GM23338 (cell line): ENCODE measurements at regions not wholly inside any gene's neighbourhood (a gene's known extent, or its start where the extent isn't known, plus 50 kb on each side); places are given as distances from the start of the nearest gene placed in this dataset.

Experiments
- ATAC-seq: fragments of 200-7000 bp; cut with Tn5 transposase; 3 replicates; pipeline ENCODE4 v1.9.1; 2020
- DNase-seq: peaks from one replicate; pipeline ENCODE4 v3.0.0-alpha.2; 2015; ENCODE audit warnings: low spot score
- H2AFZ ChIP-seq: fragments of 200-600 bp; sonication (generic); 2 replicates; pipeline ENCODE4 v1.8.0; 2016; ENCODE audit warnings: antibody characterized with exemption, mild to moderate bottlenecking, moderate library complexity
- H3F3A ChIP-seq: fragments of 200-600 bp; sonication (generic); replicated peaks from 2 replicates; pipeline ENCODE4 v1.8.0; 2017; ENCODE audit warnings: antibody characterized with exemption, mixed run types, low read depth
- H3K27ac ChIP-seq: fragments of 200-600 bp; sonication (generic); 2 replicates; pipeline ENCODE4 v1.6.1; 2016; ENCODE audit warnings: low read depth
- H3K27me3 ChIP-seq: fragments of 200-600 bp; sonication (generic); 2 replicates; pipeline ENCODE4 v1.8.0; 2016; ENCODE audit warnings: mild to moderate bottlenecking, mixed run types, moderate library complexity; ENCODE audit not compliant: insufficient read depth
- H3K36me3 ChIP-seq: fragments of 200-600 bp; sonication (generic); 2 replicates; pipeline ENCODE4 v1.8.0; 2016; ENCODE audit warnings: mild to moderate bottlenecking; ENCODE audit not compliant: insufficient read depth
- H3K4me1 ChIP-seq: fragments of 200-600 bp; sonication (generic); 2 replicates; pipeline ENCODE4 v1.8.0; 2016; ENCODE audit warnings: mild to moderate bottlenecking, moderate library complexity; ENCODE audit not compliant: insufficient read depth
- H3K4me2 ChIP-seq: fragments of 200-600 bp; sonication (generic); 2 replicates; pipeline ENCODE4 v1.7.1; 2017; ENCODE audit warnings: mixed run types
- H3K4me3 ChIP-seq: fragments of 200-600 bp; sonication (generic); 2 replicates; pipeline ENCODE4 v1.6.1; 2016; ENCODE audit warnings: mixed run types
- H3K79me2 ChIP-seq: fragments of 200-600 bp; sonication (generic); replicated peaks from 2 replicates; pipeline ENCODE4 v1.8.0; 2017; ENCODE audit warnings: mild to moderate bottlenecking; ENCODE audit not compliant: insufficient read depth
- H3K9me2 ChIP-seq: fragments of 200-600 bp; sonication (generic); 2 replicates; pipeline ENCODE4 v1.8.0; 2017; ENCODE audit not compliant: insufficient read depth
- H4K20me1 ChIP-seq: fragments of 200-600 bp; sonication (generic); replicated peaks from 2 replicates; pipeline ENCODE4 v1.8.0; 2017; ENCODE audit warnings: mild to moderate bottlenecking; ENCODE audit not compliant: insufficient read depth
- H3K27ac Mint-ChIP-seq: 2 replicates; pipeline ENCODE4 v1.8.0; 2020; ENCODE audit warnings: inconsistent platforms, mild to moderate bottlenecking, moderate library complexity, mixed read lengths
- H3K27me3 Mint-ChIP-seq: 3 replicates; pipeline ENCODE4 v1.8.0; 2022; ENCODE audit warnings: low read depth, mild to moderate bottlenecking, moderate library complexity, mixed read lengths, inconsistent platforms; ENCODE audit not compliant: insufficient read depth, poor library complexity
- H3K36me3 Mint-ChIP-seq: 3 replicates; pipeline ENCODE4 v1.8.0; 2021; ENCODE audit warnings: low read depth, mild to moderate bottlenecking, inconsistent platforms, moderate library complexity, mixed read lengths
- H3K4me1 Mint-ChIP-seq: 3 replicates; pipeline ENCODE4 v1.8.0; 2020; ENCODE audit warnings: mild to moderate bottlenecking, inconsistent platforms, mixed read lengths
- H3K4me3 Mint-ChIP-seq: 3 replicates; pipeline ENCODE4 v1.8.0; 2021; ENCODE audit warnings: moderate library complexity, mild to moderate bottlenecking, inconsistent platforms, mixed read lengths
- H3K9me3 Mint-ChIP-seq: 3 replicates; pipeline ENCODE4 v1.8.0; 2020; ENCODE audit warnings: moderate library complexity, mild to moderate bottlenecking, inconsistent platforms, mixed read lengths
- CREB1 ChIP-seq: fragments of 250-450 bp; sonication (Bioruptor Pico); IDR thresholded peaks from 2 replicates; pipeline ENCODE4 v1.5.0; 2020; ENCODE audit warnings: low read depth, mild to moderate bottlenecking, moderate library complexity
- EZH2 ChIP-seq: fragments of 200-600 bp; sonication (generic); IDR thresholded peaks from one replicate; pipeline ENCODE4 v1.8.0; 2017; ENCODE audit warnings: antibody characterized with exemption, mild to moderate bottlenecking, low read depth; ENCODE audit not compliant: unreplicated experiment
- NANOG ChIP-seq: IDR thresholded peaks from 2 replicates; pipeline ENCODE4 v1.6.1; 2016; ENCODE audit warnings: antibody characterized with exemption, borderline replicate concordance
- ZNF462 ChIP-seq: fragments of 250-450 bp; sonication (Bioruptor Pico); IDR thresholded peaks from 2 replicates; pipeline ENCODE4 v1.5.0; 2020; ENCODE audit warnings: mild to moderate bottlenecking, moderate library complexity

DNA sequence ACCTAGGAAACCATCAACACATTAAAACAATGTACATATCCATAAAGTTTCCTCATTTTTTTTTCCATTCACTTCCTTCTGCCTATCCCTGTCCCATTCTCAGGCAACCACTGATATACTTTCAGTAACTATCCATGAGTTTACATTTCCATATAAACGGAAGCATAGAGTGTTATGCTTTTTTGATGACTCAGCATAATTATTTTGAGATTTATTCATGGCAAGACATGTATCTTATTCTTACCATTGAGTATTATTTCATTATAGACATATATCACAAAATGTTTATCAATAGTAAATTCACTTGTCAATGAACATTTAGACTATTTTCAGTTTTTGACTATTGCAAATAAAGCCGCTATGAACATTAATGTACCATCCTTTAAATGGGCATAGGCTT lies 1786.8 kb upstream of the ACO1 start (continued):
- TF ChIP-seq ZNF462: no peak

GRCh38 chr9:30605936-30606335 lies 1778.5 kb upstream of the ACO1 start:
- DNase-seq (no peak), ATAC-seq (no peak)
- Histone ChIP-seq H3K4me1 (no peaks in the 10 kb centered on the region; the same call in 1 of the 2 replicates), H3K79me2 (no peaks in the 10 kb centered on the region), H4K20me1 (no peaks in the 10 kb centered on the region), H3F3A (no peaks in the 10 kb centered on the region), H3K4me2 (no peak overlapping the region), H3K27me3 (no peaks in the 10 kb centered on the region), H3K9me2 (peaks cover 4% of the 10 kb centered on the region), H3K4me3 (no peak overlapping the region), H3K36me3 (no peaks in the 10 kb centered on the region), H3K27ac (no peak overlapping the region), H2AFZ (no peak overlapping the region)
- Mint-ChIP-seq H3K36me3 (0 out of 3 replicates have a peak, but pooled peaks cover 3% of the 10 kb centered on the region), H3K4me3 (no peak overlapping the region), H3K9me3 (peaks cover 8% of the 10 kb centered on the region; the same call in 1 of the 3 replicates), H3K27ac (no peak overlapping the region), H3K4me1 (no peaks in the 10 kb centered on the region), H3K27me3 (no peaks in the 10 kb centered on the region)
- TF ChIP-seq CREB1: no peak
- TF ChIP-seq ZNF462: no peak
- TF ChIP-seq NANOG: no peak
- TF ChIP-seq EZH2: no peak
